Stimulated activated naive B cell treated with anti-CD40 and anti-IgM and Interleukin-4, amounts not matched to agents 10 μg/mL and 1 μg/mL and 100 μg/mL, for 72 hours (primary cell): ENCODE measurements at regions not wholly inside any gene's neighbourhood (a gene's known extent, or its start where the extent isn't known, plus 50 kb on each side); places are given as distances from the start of the nearest gene placed in this dataset.
"Not testable (repeated sequence)": the region's sequence is repeated elsewhere in the genome, so short reads cannot be mapped to it uniquely, and the experiment has no call there.

ENCODE experiments used
- ATAC-seq, 2 donors: fragments of 150-1000 bp; cut with Tn5 transposase; replicated peaks; 2 replicates each; pipeline ENCODE4 v1.10.0; 2021; ENCODE audit warnings: moderate library complexity in 1 of 2
- DNase-seq: peaks from one replicate; pipeline ENCODE4 v3.0.0; 2021
- H3K27ac Mint-ChIP-seq: one replicate; pipeline ENCODE4 v1.8.0; 2022; ENCODE audit warnings: mild to moderate bottlenecking, mixed read lengths
- H3K27me3 Mint-ChIP-seq, 2 donors: one replicate each; pipeline ENCODE4 v1.8.0; 2022; ENCODE audit warnings: mixed read lengths in 2 of 2
- H3K36me3 Mint-ChIP-seq, 2 donors: one replicate each; pipeline ENCODE4 v1.8.0; 2022; ENCODE audit warnings: mixed read lengths in 2 of 2, mild to moderate bottlenecking in 1 of 2
- H3K4me1 Mint-ChIP-seq, 2 donors: one replicate each; pipeline ENCODE4 v1.8.0; 2022; ENCODE audit warnings: mixed read lengths in 2 of 2, mild to moderate bottlenecking in 1 of 2
- H3K4me3 Mint-ChIP-seq, 2 donors: one replicate each; pipeline ENCODE4 v1.8.0; 2022; ENCODE audit warnings: mild to moderate bottlenecking in 2 of 2, mixed read lengths in 2 of 2, moderate library complexity in 1 of 2
- H3K9me3 Mint-ChIP-seq, 2 donors: one replicate each; pipeline ENCODE4 v1.8.0; 2022; ENCODE audit warnings: mixed read lengths in 2 of 2, mild to moderate bottlenecking in 1 of 2

- Mint-ChIP-seq H3K4me1 (peaks cover 4 to 8% of the 10 kb centered on the region in 2 donors), H3K9me3 (no peaks in the 10 kb centered on the region), H3K36me3 (no peaks in the 10 kb centered on the region), H3K27me3 (no peaks in the 10 kb centered on the region), H3K4me3 (no peak overlapping the region), H3K27ac (no peak overlapping the region)
- ATAC-seq = no peak
- DNase-seq = no peak
These were observed 211.4 kb downstream of the DEPDC1B start for GRCh38 chr5:60488466-60489130.

GRCh38 chr5:60487885-60488442, 212.0 kb downstream of the DEPDC1B start:
- Mint-ChIP-seq H3K9me3 (no peaks in the 10 kb centered on the region), H3K36me3 (no peaks in the 10 kb centered on the region), H3K27me3 (no peaks in the 10 kb centered on the region), H3K27ac (no peak overlapping the region), H3K4me3 (no peak overlapping the region), H3K4me1 (peaks cover under 1 to 1% of the 10 kb centered on the region in 2 donors)
- ATAC-seq (no peak), DNase-seq (no peak)

- Mint-ChIP-seq H3K36me3 (no peaks in the 10 kb centered on the region), H3K9me3 (no peaks in the 10 kb centered on the region), H3K4me1 (no peaks in the 10 kb centered on the region), H3K27me3 (no peaks in the 10 kb centered on the region), H3K27ac (no peak overlapping the region), H3K4me3 (no peak overlapping the region)
- DNase-seq (no peak), ATAC-seq (no peak)
These were observed 212.5 kb downstream of the DEPDC1B start for GRCh38 chr5:60487476-60487875.

GRCh38 chr5:60485361-60485760, 214.6 kb downstream of the DEPDC1B start:
- DNase-seq (no peak), ATAC-seq (no peak)
- H3K36me3 Mint-ChIP-seq = no peaks in the 10 kb centered on the region
- H3K27me3 Mint-ChIP-seq = no peaks in the 10 kb centered on the region
- H3K4me3 Mint-ChIP-seq = no peak overlapping the region
- no peaks in the 10 kb centered on the region for H3K9me3 Mint-ChIP-seq
- H3K4me1 Mint-ChIP-seq = no peaks in the 10 kb centered on the region
- no peak overlapping the region for H3K27ac Mint-ChIP-seq

- Mint-ChIP-seq H3K4me1 (no peaks in the 10 kb centered on the region), H3K27ac (no peak overlapping the region), H3K27me3 (no peaks in the 10 kb centered on the region), H3K9me3 (no peaks in the 10 kb centered on the region), H3K4me3 (no peak overlapping the region), H3K36me3 (no peaks in the 10 kb centered on the region)
- ATAC-seq (no peak), DNase-seq (no peak)
These were observed 216.9 kb downstream of the DEPDC1B start for GRCh38 chr5:60483050-60483449.

- Mint-ChIP-seq H3K27ac (no peak overlapping the region), H3K36me3 (no peaks in the 10 kb centered on the region), H3K27me3 (no peaks in the 10 kb centered on the region), H3K4me1 (no peaks in the 10 kb centered on the region), H3K9me3 (no peaks in the 10 kb centered on the region), H3K4me3 (no peak overlapping the region)
- DNase-seq (no peak), ATAC-seq (no peak)
These were observed 217.7 kb downstream of the DEPDC1B start for GRCh38 chr5:60482301-60482700.

GRCh38 chr5:60479542-60479941, 220.4 kb downstream of the DEPDC1B start:
- DNase-seq (no peak), ATAC-seq (no peak)
- Mint-ChIP-seq H3K36me3 (peaks cover 0 to 3% of the 10 kb centered on the region in 2 donors), H3K27me3 (no peaks in the 10 kb centered on the region), H3K4me1 (peaks cover 2 to 8% of the 10 kb centered on the region in 2 donors), H3K9me3 (no peaks in the 10 kb centered on the region), H3K27ac (no peak overlapping the region), H3K4me3 (no peak overlapping the region)

- Mint-ChIP-seq H3K4me1 (peaks cover 4 to 10% of the 10 kb centered on the region in 2 donors), H3K4me3 (no peak overlapping the region), H3K27ac (no peak overlapping the region), H3K27me3 (no peaks in the 10 kb centered on the region), H3K9me3 (no peaks in the 10 kb centered on the region), H3K36me3 (peaks cover 0 to 3% of the 10 kb centered on the region in 2 donors)
- ATAC-seq (no peak), DNase-seq (no peak)
These were observed 222.1 kb downstream of the DEPDC1B start for GRCh38 chr5:60477849-60478248.

GRCh38 chr5:60473654-60474053, 226.3 kb downstream of the DEPDC1B start:
- Mint-ChIP-seq H3K9me3 (peaks cover 5 to 7% of the 10 kb centered on the region in 2 donors), H3K27ac (no peak overlapping the region), H3K4me3 (no peak overlapping the region), H3K36me3 (peaks cover 2 to 12% of the 10 kb centered on the region in 2 donors), H3K4me1 (peaks cover 5 to 10% of the 10 kb centered on the region in 2 donors), H3K27me3 (no peaks in the 10 kb centered on the region)
- ATAC-seq (no peak), DNase-seq (no peak)

- H3K9me3 Mint-ChIP-seq, H3K27ac Mint-ChIP-seq, H3K4me3 Mint-ChIP-seq, ATAC-seq, H3K27me3 Mint-ChIP-seq, DNase-seq: not testable (repeated sequence)
- Mint-ChIP-seq H3K4me1 (peaks cover 5 to 10% of the 10 kb centered on the region in 2 donors), H3K36me3 (peaks cover 2 to 13% of the 10 kb centered on the region in 2 donors)
These were observed 226.9 kb downstream of the DEPDC1B start for GRCh38 chr5:60473027-60473426.

GRCh38 chr5:60470881-60471280, 229.1 kb downstream of the DEPDC1B start:
- DNase-seq = no peak
- Mint-ChIP-seq H3K27me3 (no peaks in the 10 kb centered on the region), H3K9me3 (peaks cover 5 to 7% of the 10 kb centered on the region in 2 donors), H3K36me3 (peaks cover 2 to 10% of the 10 kb centered on the region in 2 donors), H3K4me1 (peaks cover 6 to 10% of the 10 kb centered on the region in 2 donors), H3K4me3 (no peak overlapping the region), H3K27ac (no peak overlapping the region)
- ATAC-seq = no peak

GRCh38 chr5:60469286-60469685, 230.7 kb downstream of the DEPDC1B start:
- ATAC-seq = no peak
- peaks cover 2 to 10% of the 10 kb centered on the region in 2 donors for H3K36me3 Mint-ChIP-seq

GRCh38 chr5:60463179-60463868, 236.6 kb downstream of the DEPDC1B start:
- peaks cover 0 to 1% of the 10 kb centered on the region in 2 donors for H3K9me3 Mint-ChIP-seq
- ATAC-seq = no peak
- no peak for DNase-seq

More at GRCh38 chr5:60469286-60469685, 230.7 kb downstream of the DEPDC1B start:
- DNase-seq = no peak
- peaks cover 0 to 5% of the 10 kb centered on the region in 2 donors for H3K4me1 Mint-ChIP-seq
- no peaks in the 10 kb centered on the region for H3K27me3 Mint-ChIP-seq
- no peak overlapping the region for H3K27ac Mint-ChIP-seq
- no peak overlapping the region for H3K4me3 Mint-ChIP-seq
- H3K9me3 Mint-ChIP-seq = peaks cover 5 to 7% of the 10 kb centered on the region in 2 donors

GRCh38 chr5:60458666-60459065, 241.3 kb downstream of the DEPDC1B start:
- Mint-ChIP-seq H3K27ac (no peak overlapping the region), H3K4me1 (peaks cover 13 to 19% of the 10 kb centered on the region in 2 donors), H3K9me3 (peaks cover 3 to 4% of the 10 kb centered on the region in 2 donors), H3K36me3 (no peaks in the 10 kb centered on the region), H3K4me3 (no peak overlapping the region), H3K27me3 (no peaks in the 10 kb centered on the region)
- no peak for ATAC-seq
- no peak for DNase-seq

More at GRCh38 chr5:60463179-60463868, 236.6 kb downstream of the DEPDC1B start:
- H3K27ac Mint-ChIP-seq = no peak overlapping the region
- H3K27me3 Mint-ChIP-seq = no peaks in the 10 kb centered on the region
- H3K36me3 Mint-ChIP-seq = no peaks in the 10 kb centered on the region
- no peak overlapping the region for H3K4me3 Mint-ChIP-seq
- peaks cover 11 to 16% of the 10 kb centered on the region in 2 donors for H3K4me1 Mint-ChIP-seq

GRCh38 chr5:60457233-60457632, 242.7 kb downstream of the DEPDC1B start:
- DNase-seq (no peak), ATAC-seq (no peak)
- H3K27me3 Mint-ChIP-seq = no peaks in the 10 kb centered on the region
- no peak overlapping the region for H3K27ac Mint-ChIP-seq
- no peaks in the 10 kb centered on the region for H3K36me3 Mint-ChIP-seq
- H3K4me1 Mint-ChIP-seq = peaks cover 8 to 12% of the 10 kb centered on the region in 2 donors
- no peak overlapping the region for H3K4me3 Mint-ChIP-seq
- peaks cover 3 to 4% of the 10 kb centered on the region in 2 donors for H3K9me3 Mint-ChIP-seq
